ENCODE measurements at regions not wholly inside any gene's neighbourhood (a gene's known extent, or its start where the extent isn't known, plus 50 kb on each side); places are given as distances from the start of the nearest gene placed in this dataset.
A peak's percentile ranks its signal among the peaks of the same experiment; 100 is the strongest.

- DNase-seq: no peak
Measured at GRCh38 chr18:75158465-75159237, 50.3 kb downstream of the PTGR3 start.

GRCh38 chr18:75157851-75158250 lies 51.1 kb downstream of the PTGR3 start:
- DNase-seq: no peak

GRCh38 chr18:75157381-75157780 lies 51.6 kb downstream of the PTGR3 start:
- no peak for DNase-seq

DNA sequence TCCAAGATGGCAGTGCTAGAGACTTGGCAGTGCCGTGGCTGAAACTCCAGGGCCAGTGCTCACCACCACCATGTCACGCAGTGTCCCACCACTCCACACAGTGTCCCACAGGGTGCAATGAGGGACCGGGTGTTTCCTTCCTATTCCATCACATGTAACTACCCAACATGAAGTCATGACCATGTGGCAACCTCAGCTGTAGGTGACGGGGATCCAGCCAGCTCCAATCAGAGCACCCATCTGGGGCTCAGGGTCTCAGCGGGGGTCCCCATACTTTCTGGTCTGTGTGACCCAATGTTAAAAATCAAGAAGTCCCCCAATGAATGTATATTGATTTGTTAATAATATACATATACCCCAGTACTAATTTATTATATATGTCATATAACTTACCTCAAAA lies 52.1 kb downstream of the PTGR3 start:
- DNase-seq: no peak

DNA sequence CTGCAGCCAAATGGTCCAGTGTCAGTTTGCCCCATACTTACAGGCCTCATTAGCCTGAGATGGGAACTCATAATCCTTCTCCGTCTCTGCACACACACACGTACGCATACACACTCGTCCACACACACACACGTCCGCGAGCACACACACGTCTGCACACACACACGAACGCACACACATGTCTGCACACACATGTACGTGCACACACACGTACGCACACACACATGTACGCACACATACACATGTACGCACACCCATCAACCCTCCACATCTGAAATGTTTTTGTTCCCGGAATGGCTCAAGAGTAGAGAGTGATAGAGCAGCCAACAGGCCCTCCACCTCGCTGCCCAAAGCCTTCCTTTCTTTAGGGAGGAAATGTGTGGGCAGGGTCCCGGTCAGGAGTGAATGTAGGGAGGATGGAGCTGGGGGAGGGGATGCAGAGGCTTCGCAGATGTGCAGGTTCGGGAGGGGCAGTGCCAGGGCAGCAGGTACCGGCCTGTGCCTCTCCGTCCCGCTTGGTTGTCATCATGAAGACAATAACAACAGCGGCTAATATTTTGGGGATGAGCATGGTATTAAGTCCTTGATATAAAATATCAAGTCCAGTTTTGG lies 52.7 kb downstream of the PTGR3 start:
- DNase-seq: no peak

GRCh38 chr18:75154997-75155396 lies 53.9 kb downstream of the PTGR3 start:
- no peak for DNase-seq

- DNase-seq: no peak
Measured at GRCh38 chr18:75154259-75154658, 54.7 kb downstream of the PTGR3 start.

DNA sequence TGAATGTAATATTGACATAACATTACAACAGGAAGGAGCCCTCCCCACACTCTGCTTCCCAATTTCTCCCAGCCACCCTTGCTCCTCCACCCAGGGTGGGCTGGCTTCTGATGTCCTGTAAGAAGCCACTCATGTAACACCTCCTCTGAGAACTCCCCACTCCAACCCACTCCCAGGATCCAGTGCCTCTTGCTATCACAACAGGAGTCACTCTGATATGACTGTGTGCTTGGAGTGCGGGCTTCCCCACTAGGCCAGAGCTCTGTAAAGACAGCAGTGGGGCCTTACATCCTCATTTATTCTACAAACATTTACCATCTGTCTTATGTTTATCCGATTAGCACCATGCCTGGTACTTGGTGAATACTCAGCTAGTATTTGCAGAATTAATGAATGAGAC lies 65.1 kb downstream of the PTGR3 start:
- no peak for DNase-seq

DNA sequence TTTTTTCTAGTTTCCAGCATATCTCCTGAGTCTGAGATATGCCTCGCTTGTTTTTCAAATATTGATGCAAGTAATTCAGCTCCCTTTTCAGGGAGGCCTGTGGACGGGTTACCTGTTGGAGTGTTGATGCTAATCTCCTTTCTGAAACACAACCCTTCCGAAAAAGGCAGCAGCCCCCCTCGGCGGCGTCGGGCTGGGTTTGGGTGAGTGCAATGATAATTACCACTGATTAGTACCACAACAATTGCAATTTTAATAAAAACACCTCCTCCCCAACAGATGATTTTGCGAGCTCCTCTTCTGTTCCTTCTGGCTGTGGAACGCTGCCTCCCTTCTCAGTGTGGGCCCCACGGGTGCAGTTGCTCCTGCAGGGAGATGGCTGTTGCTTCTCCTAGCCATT lies 66.3 kb downstream of the PTGR3 start:
- DNase-seq: no peak

DNA sequence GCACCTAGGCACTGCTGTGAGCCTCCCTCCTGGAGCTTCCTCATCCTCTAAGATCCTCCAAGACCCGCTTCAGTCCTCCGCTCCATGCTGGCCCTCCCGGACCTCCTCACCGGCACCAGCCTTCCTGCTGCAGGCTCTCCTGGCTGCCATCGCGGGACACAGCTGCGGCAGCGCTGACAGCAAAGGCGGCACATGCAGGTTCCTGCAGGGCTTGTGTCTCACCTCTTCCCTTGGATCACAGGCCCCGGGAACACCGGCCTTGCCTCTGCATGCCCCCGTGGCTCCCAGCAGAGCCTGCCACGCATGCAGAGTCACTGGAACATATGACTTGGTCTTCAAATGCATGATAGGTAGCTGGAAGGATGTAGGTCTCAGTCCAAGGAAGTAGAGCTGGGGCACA lies 67.2 kb downstream of the PTGR3 start:
- DNase-seq: no peak

GRCh38 chr18:75141166-75141565 lies 67.8 kb downstream of the PTGR3 start:
- DNase-seq: no peak

DNA sequence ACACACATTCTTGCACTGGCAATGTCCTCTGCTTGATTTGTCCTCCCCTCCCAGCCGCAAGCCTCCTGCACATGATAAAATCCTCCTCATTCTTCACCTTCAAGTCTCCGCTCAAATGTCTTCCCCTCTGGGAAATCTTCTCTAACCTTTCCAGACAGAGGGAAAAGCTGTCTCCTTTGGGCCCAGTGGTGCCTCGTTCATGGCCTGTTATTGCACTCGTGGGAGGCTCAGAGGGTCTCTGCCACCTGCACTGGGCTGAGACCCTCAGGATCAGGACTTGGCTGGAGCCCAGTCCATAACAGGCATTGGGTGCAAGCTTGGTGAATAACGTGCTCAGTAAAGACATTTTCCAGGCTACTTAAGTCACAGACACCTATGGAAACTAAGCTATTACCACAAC lies 68.6 kb downstream of the PTGR3 start:
- DNase-seq: no peak

DNA sequence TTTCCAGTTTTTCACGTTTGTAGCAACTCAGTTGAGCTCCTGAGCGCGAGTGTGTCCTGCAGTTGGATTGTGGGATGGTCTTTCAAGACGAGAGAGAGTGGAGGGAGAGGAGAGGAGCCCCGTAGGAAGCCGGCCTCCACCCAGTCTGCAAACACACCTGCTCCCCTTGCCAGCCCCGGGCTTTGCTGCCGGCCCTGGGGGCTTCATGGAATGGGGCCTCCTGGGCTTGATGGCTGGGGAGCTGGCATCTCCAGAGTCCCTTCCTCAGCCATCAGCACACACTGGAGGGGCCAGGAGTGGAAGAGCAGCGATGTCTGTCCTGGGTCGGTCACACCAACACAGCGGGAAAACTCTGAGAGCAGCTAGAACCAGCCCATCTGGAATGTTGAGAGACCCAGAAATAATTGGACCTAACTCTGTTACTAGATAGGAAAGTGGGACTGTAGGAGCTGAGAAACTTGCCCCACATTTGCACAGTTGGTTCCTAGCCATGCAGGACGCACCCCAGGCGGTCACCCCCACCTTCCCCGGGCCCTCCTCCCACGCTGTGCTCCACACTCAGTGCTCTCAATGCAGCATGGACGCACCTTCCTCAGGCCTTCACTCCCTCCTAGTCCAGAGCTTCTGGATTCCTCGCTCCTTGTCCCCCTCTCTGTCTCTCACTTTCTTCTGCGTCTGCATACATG lies 69.6 kb downstream of the PTGR3 start:
- peak; percentile 14 for DNase-seq

DNA sequence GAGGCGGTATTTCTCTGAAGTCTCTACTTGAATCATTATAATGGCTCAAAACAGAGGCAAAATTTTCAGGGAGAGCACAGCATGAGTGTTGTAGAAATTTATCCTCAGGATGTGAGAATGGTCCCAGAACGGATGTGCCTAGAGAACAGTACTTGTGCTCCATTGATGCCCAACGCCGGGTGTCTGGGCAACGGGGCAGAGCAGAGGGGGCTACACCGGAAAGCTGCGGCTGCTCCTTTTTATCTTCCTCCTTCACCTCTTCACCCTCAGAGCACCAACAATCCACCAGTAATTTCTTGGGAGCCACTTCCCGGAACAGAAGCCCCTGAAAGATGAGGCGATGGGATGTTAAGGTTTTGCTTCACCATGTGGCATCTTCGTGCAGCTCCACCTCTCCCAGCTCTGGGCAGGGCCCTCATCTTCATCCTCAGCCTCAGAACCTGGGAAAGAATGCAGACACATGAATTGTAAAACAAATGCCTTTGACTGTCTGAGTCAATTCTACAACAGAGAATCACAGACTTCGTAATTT lies 71.5 kb downstream of the PTGR3 start:
- no peak for DNase-seq

- DNase-seq: no peak
Measured at GRCh38 chr18:75135158-75135725, 73.7 kb downstream of the PTGR3 start.

GRCh38 chr18:75134611-75134975 lies 74.3 kb downstream of the PTGR3 start:
- DNase-seq: no peak

DNA sequence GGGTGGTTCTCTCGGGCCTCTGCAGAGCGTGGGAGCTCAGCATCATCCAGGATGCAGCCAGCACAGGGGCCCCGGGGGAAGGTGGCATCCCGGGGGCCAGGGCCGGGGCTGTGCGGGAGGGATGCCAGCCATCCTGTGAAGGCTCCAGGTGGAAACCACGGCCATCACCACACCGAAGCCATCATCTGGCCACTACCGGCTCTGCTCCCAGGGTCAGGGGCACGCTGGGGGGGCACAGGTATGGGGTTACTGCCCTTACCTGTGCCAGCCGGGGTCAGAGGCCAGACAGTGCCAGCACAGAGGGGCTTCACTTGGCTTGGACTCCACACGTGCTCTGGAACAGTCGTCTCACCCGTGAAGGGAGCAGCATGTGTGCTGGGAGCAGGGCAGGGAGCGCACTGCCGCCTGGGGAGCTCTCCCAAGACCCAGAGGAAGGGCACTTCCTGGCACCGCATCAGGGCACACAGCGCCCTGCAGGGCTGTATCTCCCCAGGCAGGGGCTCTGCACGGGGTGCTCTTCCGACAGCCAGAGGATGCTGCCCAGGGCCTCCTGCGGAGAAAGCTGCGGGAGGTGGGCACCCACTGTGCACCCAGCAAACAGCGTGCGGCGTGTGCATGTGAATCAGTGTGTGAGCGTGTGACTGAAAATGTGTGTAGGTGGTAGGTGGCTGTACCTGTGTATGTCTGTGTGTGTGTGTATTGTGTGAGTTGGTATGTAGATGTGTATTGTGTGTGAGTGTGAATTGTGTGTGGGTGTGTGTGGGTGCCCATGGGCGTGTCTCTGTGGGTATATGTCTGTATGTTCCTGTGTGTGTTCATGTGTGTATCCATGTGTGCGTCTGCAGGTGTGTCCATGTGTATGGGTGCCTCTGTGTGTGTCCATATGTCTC lies 75.0 kb downstream of the PTGR3 start:
- DNase-seq: no peak

GRCh38 chr18:75132931-75133525 lies 75.9 kb downstream of the PTGR3 start:
- peak; percentile 27 for DNase-seq

- no peak for DNase-seq
Measured at GRCh38 chr18:75132098-75132870, 76.7 kb downstream of the PTGR3 start.

DNA sequence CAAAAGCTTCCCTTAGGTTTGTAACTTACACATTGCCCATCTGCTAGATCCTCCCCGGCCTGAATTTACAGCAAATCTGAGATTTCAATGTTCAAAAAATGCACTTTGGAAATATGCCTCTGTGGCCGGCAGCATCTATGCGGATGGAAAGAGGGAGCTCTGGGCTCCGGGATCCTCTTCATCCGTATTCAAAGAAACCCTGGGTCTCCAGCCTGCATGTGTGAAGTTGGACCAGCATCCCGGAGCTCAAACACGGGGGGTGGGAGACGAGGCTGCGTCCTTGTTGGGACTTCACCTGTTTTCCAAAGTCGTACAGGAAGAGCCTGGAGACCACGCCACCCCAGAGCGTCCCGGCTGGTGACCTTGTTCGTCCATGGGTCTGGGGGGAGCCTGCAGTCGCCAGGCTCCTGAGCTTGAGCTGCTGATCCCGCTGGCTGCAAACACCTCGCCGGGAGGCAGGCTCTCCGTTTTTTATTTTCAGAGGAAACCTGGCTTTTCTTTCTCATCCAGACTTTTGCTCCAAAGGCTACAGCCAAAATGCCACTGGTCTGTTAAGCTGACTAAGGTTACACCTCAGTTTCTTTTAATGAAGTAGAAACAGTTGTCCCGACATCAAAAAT lies 77.4 kb downstream of the PTGR3 start:
- no peak for DNase-seq
